ENCODE measurements at regions not wholly inside any gene's neighbourhood (a gene's known extent, or its start where the extent isn't known, plus 50 kb on each side); places are given as distances from the start of the nearest gene placed in this dataset.

GRCh38 chr16:65994291-65994690 is 372.2 kb upstream of the CDH5 start:
- Histone ChIP-seq H3K4me3 (ENCODE audit: low read depth, low read length) (no peak overlapping the region), H3K9me3 (ENCODE audit: control insufficient read depth, insufficient read depth, low read length) (no peaks in the 10 kb centered on the region), H3K36me3 (ENCODE audit: control insufficient read depth, insufficient read depth, low read length) (no peaks in the 10 kb centered on the region), H3K27ac (ENCODE audit: low read depth, low read length) (no peak overlapping the region), H3K27me3 (ENCODE audit: control insufficient read depth, insufficient read depth, low read length) (no peaks in the 10 kb centered on the region), H3K4me1 (ENCODE audit: control insufficient read depth, insufficient read depth, low read length) (no peaks in the 10 kb centered on the region)
- peak in 1 of 6 donors; percentile 72 for DNase-seq (ENCODE audit: low read depth in 4 of 6, low spot score in 6 of 6)
- 67% methylated on average over 2 of the region's 2 CpGs for WGBS (ENCODE audit: insufficient coverage)

- Histone ChIP-seq H3K27me3 (ENCODE audit: control insufficient read depth, insufficient read depth, low read length) (no peaks in the 10 kb centered on the region), H3K36me3 (ENCODE audit: control insufficient read depth, insufficient read depth, low read length) (no peaks in the 10 kb centered on the region), H3K4me3 (ENCODE audit: low read depth, low read length) (no peak overlapping the region), H3K4me1 (ENCODE audit: control insufficient read depth, insufficient read depth, low read length) (no peaks in the 10 kb centered on the region), H3K27ac (ENCODE audit: low read depth, low read length) (no peak overlapping the region), H3K9me3 (ENCODE audit: control insufficient read depth, insufficient read depth, low read length) (no peaks in the 10 kb centered on the region)
- 80% methylated on average over 1 of the region's 1 CpG for WGBS (ENCODE audit: insufficient coverage)
- peak in 1 of 6 donors; percentile 57 for DNase-seq (ENCODE audit: low read depth in 4 of 6, low spot score in 6 of 6)
Measured at GRCh38 chr16:65991149-65991701, 375.3 kb upstream of the CDH5 start.

GRCh38 chr16:65989861-65990604 is 376.5 kb upstream of the CDH5 start:
- Histone ChIP-seq H3K9me3 (ENCODE audit: control insufficient read depth, insufficient read depth, low read length) (no peaks in the 10 kb centered on the region), H3K27me3 (ENCODE audit: control insufficient read depth, insufficient read depth, low read length) (no peaks in the 10 kb centered on the region), H3K4me3 (ENCODE audit: low read depth, low read length) (no peak overlapping the region), H3K36me3 (ENCODE audit: control insufficient read depth, insufficient read depth, low read length) (no peaks in the 10 kb centered on the region), H3K4me1 (ENCODE audit: control insufficient read depth, insufficient read depth, low read length) (no peaks in the 10 kb centered on the region), H3K27ac (ENCODE audit: low read depth, low read length) (no peak overlapping the region)
- DNase-seq (ENCODE audit: low read depth in 4 of 6, low spot score in 6 of 6) = peak in 1 of 6 donors; percentile 34
- WGBS (ENCODE audit: insufficient coverage) = 72% methylated on average over 4 of the region's 5 CpGs

- DNase-seq (ENCODE audit: low read depth in 4 of 6, low spot score in 6 of 6) = peak in 2 of 6 donors; percentile 21 to 34
- H3K4me3 ChIP-seq (ENCODE audit: low read depth, low read length) = no peak overlapping the region
- H3K27me3 ChIP-seq (ENCODE audit: control insufficient read depth, insufficient read depth, low read length) = no peaks in the 10 kb centered on the region
- 50% methylated on average over 5 of the region's 8 CpGs for WGBS (ENCODE audit: insufficient coverage)
- no peaks in the 10 kb centered on the region for H3K36me3 ChIP-seq (ENCODE audit: control insufficient read depth, insufficient read depth, low read length)
- H3K4me1 ChIP-seq (ENCODE audit: control insufficient read depth, insufficient read depth, low read length) = no peaks in the 10 kb centered on the region
- H3K9me3 ChIP-seq (ENCODE audit: control insufficient read depth, insufficient read depth, low read length) = no peaks in the 10 kb centered on the region
- no peak overlapping the region for H3K27ac ChIP-seq (ENCODE audit: low read depth, low read length)
Measured at GRCh38 chr16:65988024-65988595, 378.4 kb upstream of the CDH5 start.

GRCh38 chr16:65984296-65984695 is 382.2 kb upstream of the CDH5 start:
- Histone ChIP-seq H3K4me1 (ENCODE audit: control insufficient read depth, insufficient read depth, low read length) (no peaks in the 10 kb centered on the region), H3K27me3 (ENCODE audit: control insufficient read depth, insufficient read depth, low read length) (no peaks in the 10 kb centered on the region), H3K27ac (ENCODE audit: low read depth, low read length) (no peak overlapping the region), H3K9me3 (ENCODE audit: control insufficient read depth, insufficient read depth, low read length) (no peaks in the 10 kb centered on the region), H3K4me3 (ENCODE audit: low read depth, low read length) (no peak overlapping the region), H3K36me3 (ENCODE audit: control insufficient read depth, insufficient read depth, low read length) (no peaks in the 10 kb centered on the region)
- peak in 1 of 6 donors; percentile 75 for DNase-seq (ENCODE audit: low read depth in 4 of 6, low spot score in 6 of 6)
- 0% methylated on average over 1 of the region's 3 CpGs for WGBS (ENCODE audit: insufficient coverage)

GRCh38 chr16:65981057-65981456 is 385.4 kb upstream of the CDH5 start:
- Histone ChIP-seq H3K9me3 (ENCODE audit: control insufficient read depth, insufficient read depth, low read length) (no peaks in the 10 kb centered on the region), H3K36me3 (ENCODE audit: control insufficient read depth, insufficient read depth, low read length) (no peaks in the 10 kb centered on the region), H3K4me3 (ENCODE audit: low read depth, low read length) (no peak overlapping the region), H3K27ac (ENCODE audit: low read depth, low read length) (no peak overlapping the region), H3K4me1 (ENCODE audit: control insufficient read depth, insufficient read depth, low read length) (no peaks in the 10 kb centered on the region), H3K27me3 (ENCODE audit: control insufficient read depth, insufficient read depth, low read length) (no peaks in the 10 kb centered on the region)
- WGBS (ENCODE audit: insufficient coverage) = no CpG with 5 or more reads among the region's 2 CpGs
- DNase-seq (ENCODE audit: low read depth in 4 of 6, low spot score in 6 of 6) = no peak

- Histone ChIP-seq H3K27me3 (ENCODE audit: control insufficient read depth, insufficient read depth, low read length) (no peaks in the 10 kb centered on the region), H3K9me3 (ENCODE audit: control insufficient read depth, insufficient read depth, low read length) (no peaks in the 10 kb centered on the region), H3K27ac (ENCODE audit: low read depth, low read length) (no peak overlapping the region), H3K4me1 (ENCODE audit: control insufficient read depth, insufficient read depth, low read length) (no peaks in the 10 kb centered on the region), H3K36me3 (ENCODE audit: control insufficient read depth, insufficient read depth, low read length) (no peaks in the 10 kb centered on the region), H3K4me3 (ENCODE audit: low read depth, low read length) (no peak overlapping the region)
- no peak for DNase-seq (ENCODE audit: low read depth in 4 of 6, low spot score in 6 of 6)
- WGBS (ENCODE audit: insufficient coverage) = 78% methylated on average over 6 of the region's 7 CpGs
Measured at GRCh38 chr16:65975049-65975708, 391.3 kb upstream of the CDH5 start.

- Histone ChIP-seq H3K27ac (ENCODE audit: low read depth, low read length) (no peak overlapping the region), H3K4me1 (ENCODE audit: control insufficient read depth, insufficient read depth, low read length) (no peaks in the 10 kb centered on the region), H3K9me3 (ENCODE audit: control insufficient read depth, insufficient read depth, low read length) (no peaks in the 10 kb centered on the region), H3K27me3 (ENCODE audit: control insufficient read depth, insufficient read depth, low read length) (no peaks in the 10 kb centered on the region), H3K4me3 (ENCODE audit: low read depth, low read length) (no peak overlapping the region), H3K36me3 (ENCODE audit: control insufficient read depth, insufficient read depth, low read length) (no peaks in the 10 kb centered on the region)
- DNase-seq (ENCODE audit: low read depth in 4 of 6, low spot score in 6 of 6) = no peak
- 85% methylated on average over 2 of the region's 4 CpGs for WGBS (ENCODE audit: insufficient coverage)
Measured at GRCh38 chr16:65967376-65967775, 399.1 kb upstream of the CDH5 start.

GRCh38 chr16:65965628-65966027 is 400.9 kb upstream of the CDH5 start:
- Histone ChIP-seq H3K27me3 (ENCODE audit: control insufficient read depth, insufficient read depth, low read length) (no peaks in the 10 kb centered on the region), H3K4me3 (ENCODE audit: low read depth, low read length) (no peak overlapping the region), H3K4me1 (ENCODE audit: control insufficient read depth, insufficient read depth, low read length) (no peaks in the 10 kb centered on the region), H3K9me3 (ENCODE audit: control insufficient read depth, insufficient read depth, low read length) (no peaks in the 10 kb centered on the region), H3K36me3 (ENCODE audit: control insufficient read depth, insufficient read depth, low read length) (no peaks in the 10 kb centered on the region), H3K27ac (ENCODE audit: low read depth, low read length) (no peak overlapping the region)
- 83% methylated on average over 5 of the region's 6 CpGs for WGBS (ENCODE audit: insufficient coverage)
- no peak for DNase-seq (ENCODE audit: low read depth in 4 of 6, low spot score in 6 of 6)
